Heart left ventricle (tissue), 13 donors: ENCODE measurements at regions not wholly inside any gene's neighbourhood (a gene's known extent, or its start where the extent isn't known, plus 50 kb on each side); places are given as distances from the start of the nearest gene placed in this dataset.

Source experiments
- CTCF ChIP-seq, 12 donors: fragments of 200-600 bp; sonication (generic) in 4 of 12; IDR thresholded peaks; one replicate each; pipeline versions ENCODE4 v1.5.0 to v1.8.0; 2018 to 2022; ENCODE audit warnings: antibody characterized with exemption in 12 of 12, mild to moderate bottlenecking in 5 of 12
- POLR2A ChIP-seq, 2 donors: fragments of 450-650 bp; IDR thresholded peaks; one replicate each; pipeline ENCODE4 v1.6.1; 2017; ENCODE audit warnings: antibody characterized with exemption in 2 of 2, mild to moderate bottlenecking in 2 of 2, moderate library complexity in 2 of 2
- donor health status: ischemic (EF 13 %, LVEDD 7.1; RV severe dilation, severe dysfunction).
- donor health status: DM: no; HTN: yes; CAD: no.
- donor health status: DM: no; HTN: no; CAD: no.
- donor health status: ischemic (EF 25% LVEDD 6.9; RV normal size, moderate dysfunction).
- donor health status: ischemic (EF 25% LVEDD 5.7; RV mildly dilated, moderate dysfunction).
- donor health status: ischemic (EF 35%, LVEDD 5.7; RV mildly dilated, moderate dysfunction).
- donor health status: nonischemic (EF 11% LVEDD 7.7; RV severe dilation, severe dysfunction).
- donor health status: DM: yes; HTN: yes; CAD: no.
- donor health status: PGD.
- donor health status: ischemic (EF 29% LVEDD 5.4; RV normal size, mild dysfunction).
- donor health status: nonischemic (EF 23%, LVEDD 6.1; RV moderate dilation, normal function).

GRCh38 chr4:125948021-125948420, 633.3 kb downstream of the FAT4 start:
- TF ChIP-seq POLR2A (IDR thresholded peaks at IDR 0.05), result no peak
- TF ChIP-seq CTCF (IDR thresholded peaks at IDR 0.05), result no peak
